ENCODE measurements at regions not wholly inside any gene's neighbourhood (a gene's known extent, or its start where the extent isn't known, plus 50 kb on each side); places are given as distances from the start of the nearest gene placed in this dataset.
"Not testable (repeated sequence)": the region's sequence is repeated elsewhere in the genome, so short reads cannot be mapped to it uniquely, and the experiment has no call there.

- no peaks in the 10 kb centered on the region for H3K27me3 ChIP-seq (ENCODE audit: control insufficient read depth in 1 of 2, insufficient read depth in 2 of 2, low read length in 2 of 2)
- H3K9me3 ChIP-seq (ENCODE audit: low read length): no peaks in the 10 kb centered on the region
- no peak overlapping the region for H3K9ac ChIP-seq (ENCODE audit: low read length)
- no peak overlapping the region for H3K27ac ChIP-seq (ENCODE audit: low read depth, low read length)
- H3K36me3 ChIP-seq (ENCODE audit: insufficient read depth, low read length): no peaks in the 10 kb centered on the region
- H3K4me3 ChIP-seq (ENCODE audit: low read depth in 1 of 2, low read length in 2 of 2): no peak overlapping the region
- H3K4me1 ChIP-seq (ENCODE audit: insufficient read depth, low read length): no peaks in the 10 kb centered on the region
These were observed 161.0 kb upstream of the PFN2 start for GRCh38 chr3:150131663-150132062.

- H3K27me3 ChIP-seq (ENCODE audit: control insufficient read depth in 1 of 2, insufficient read depth in 2 of 2, low read length in 2 of 2): no peaks in the 10 kb centered on the region
- H3K4me1 ChIP-seq (ENCODE audit: insufficient read depth, low read length): no peaks in the 10 kb centered on the region
- H3K27ac ChIP-seq (ENCODE audit: low read depth, low read length): no peak overlapping the region
- no peak overlapping the region for H3K9ac ChIP-seq (ENCODE audit: low read length)
- H3K36me3 ChIP-seq (ENCODE audit: insufficient read depth, low read length): no peaks in the 10 kb centered on the region
- no peaks in the 10 kb centered on the region for H3K9me3 ChIP-seq (ENCODE audit: low read length)
- no peak overlapping the region for H3K4me3 ChIP-seq (ENCODE audit: low read depth in 1 of 2, low read length in 2 of 2)
These were observed 159.9 kb upstream of the PFN2 start for GRCh38 chr3:150130404-150131100.

GRCh38 chr3:150129166-150129565, 158.5 kb upstream of the PFN2 start:
- H3K36me3 ChIP-seq (ENCODE audit: insufficient read depth, low read length): no peaks in the 10 kb centered on the region
- H3K4me1 ChIP-seq (ENCODE audit: insufficient read depth, low read length): no peaks in the 10 kb centered on the region
- H3K4me3 ChIP-seq (ENCODE audit: low read depth in 1 of 2, low read length in 2 of 2): no peak overlapping the region
- no peak overlapping the region for H3K9ac ChIP-seq (ENCODE audit: low read length)
- no peak overlapping the region for H3K27ac ChIP-seq (ENCODE audit: low read depth, low read length)
- H3K9me3 ChIP-seq (ENCODE audit: low read length): no peaks in the 10 kb centered on the region
- no peaks in the 10 kb centered on the region for H3K27me3 ChIP-seq (ENCODE audit: control insufficient read depth in 1 of 2, insufficient read depth in 2 of 2, low read length in 2 of 2)

GRCh38 chr3:150128126-150128525, 157.4 kb upstream of the PFN2 start:
- no peaks in the 10 kb centered on the region for H3K36me3 ChIP-seq (ENCODE audit: insufficient read depth, low read length)
- H3K27ac ChIP-seq (ENCODE audit: low read depth, low read length): no peak overlapping the region
- H3K4me3 ChIP-seq (ENCODE audit: low read depth in 1 of 2, low read length in 2 of 2): no peak overlapping the region
- no peaks in the 10 kb centered on the region for H3K4me1 ChIP-seq (ENCODE audit: insufficient read depth, low read length)
- H3K9me3 ChIP-seq (ENCODE audit: low read length): no peaks in the 10 kb centered on the region
- no peaks in the 10 kb centered on the region for H3K27me3 ChIP-seq (ENCODE audit: control insufficient read depth in 1 of 2, insufficient read depth in 2 of 2, low read length in 2 of 2)
- H3K9ac ChIP-seq (ENCODE audit: low read length): no peak overlapping the region

GRCh38 chr3:150127011-150127490, 156.4 kb upstream of the PFN2 start:
- Histone ChIP-seq H3K9me3 (ENCODE audit: low read length) (peaks cover 5% of the 10 kb centered on the region), H3K9ac (ENCODE audit: low read length) (no peak overlapping the region), H3K27ac (ENCODE audit: low read depth, low read length) (no peak overlapping the region), H3K27me3 (ENCODE audit: control insufficient read depth in 1 of 2, insufficient read depth in 2 of 2, low read length in 2 of 2) (no peaks in the 10 kb centered on the region), H3K36me3 (ENCODE audit: insufficient read depth, low read length) (no peaks in the 10 kb centered on the region), H3K4me3 (ENCODE audit: low read depth in 1 of 2, low read length in 2 of 2) (no peak overlapping the region), H3K4me1 (ENCODE audit: insufficient read depth, low read length) (no peaks in the 10 kb centered on the region)

GRCh38 chr3:150124142-150124541, 153.4 kb upstream of the PFN2 start:
- H3K27ac ChIP-seq (ENCODE audit: low read depth, low read length): no peak overlapping the region
- no peak overlapping the region for H3K9ac ChIP-seq (ENCODE audit: low read length)
- H3K36me3 ChIP-seq (ENCODE audit: insufficient read depth, low read length): no peaks in the 10 kb centered on the region
- H3K27me3 ChIP-seq (ENCODE audit: control insufficient read depth in 1 of 2, insufficient read depth in 2 of 2, low read length in 2 of 2): no peaks in the 10 kb centered on the region
- H3K4me1 ChIP-seq (ENCODE audit: insufficient read depth, low read length): no peaks in the 10 kb centered on the region
- no peak overlapping the region for H3K4me3 ChIP-seq (ENCODE audit: low read depth in 1 of 2, low read length in 2 of 2)
- peaks cover 5% of the 10 kb centered on the region for H3K9me3 ChIP-seq (ENCODE audit: low read length)

- not testable (repeated sequence) for H3K9ac ChIP-seq (ENCODE audit: low read length); H3K36me3 ChIP-seq (ENCODE audit: insufficient read depth, low read length); H3K9me3 ChIP-seq (ENCODE audit: low read length); H3K27ac ChIP-seq (ENCODE audit: low read depth, low read length); H3K4me1 ChIP-seq (ENCODE audit: insufficient read depth, low read length); H3K4me3 ChIP-seq (ENCODE audit: low read depth in 1 of 2, low read length in 2 of 2); H3K27me3 ChIP-seq (ENCODE audit: control insufficient read depth in 1 of 2, insufficient read depth in 2 of 2, low read length in 2 of 2)
These were observed 152.6 kb upstream of the PFN2 start for GRCh38 chr3:150123249-150123648.

GRCh38 chr3:150118219-150118618, 147.5 kb upstream of the PFN2 start:
- Histone ChIP-seq H3K36me3 (ENCODE audit: insufficient read depth, low read length) (no peaks in the 10 kb centered on the region), H3K27ac (ENCODE audit: low read depth, low read length) (no peak overlapping the region), H3K4me3 (ENCODE audit: low read depth in 1 of 2, low read length in 2 of 2) (no peak overlapping the region)

GRCh38 chr3:150117076-150117475, 146.4 kb upstream of the PFN2 start:
- no peaks in the 10 kb centered on the region for H3K36me3 ChIP-seq (ENCODE audit: insufficient read depth, low read length)
- no peak overlapping the region for H3K9ac ChIP-seq (ENCODE audit: low read length)
- no peaks in the 10 kb centered on the region for H3K4me1 ChIP-seq (ENCODE audit: insufficient read depth, low read length)
- H3K9me3 ChIP-seq (ENCODE audit: low read length): no peaks in the 10 kb centered on the region
- H3K27me3 ChIP-seq (ENCODE audit: control insufficient read depth in 1 of 2, insufficient read depth in 2 of 2, low read length in 2 of 2): no peaks in the 10 kb centered on the region
- no peak overlapping the region for H3K27ac ChIP-seq (ENCODE audit: low read depth, low read length)
- H3K4me3 ChIP-seq (ENCODE audit: low read depth in 1 of 2, low read length in 2 of 2): no peak overlapping the region

More at GRCh38 chr3:150118219-150118618, 147.5 kb upstream of the PFN2 start:
- Histone ChIP-seq H3K9me3 (ENCODE audit: low read length) (peaks cover 5% of the 10 kb centered on the region), H3K9ac (ENCODE audit: low read length) (no peak overlapping the region), H3K4me1 (ENCODE audit: insufficient read depth, low read length) (no peaks in the 10 kb centered on the region), H3K27me3 (ENCODE audit: control insufficient read depth in 1 of 2, insufficient read depth in 2 of 2, low read length in 2 of 2) (no peaks in the 10 kb centered on the region)

GRCh38 chr3:150116196-150116595, 145.5 kb upstream of the PFN2 start:
- Histone ChIP-seq H3K9me3 (ENCODE audit: low read length) (no peaks in the 10 kb centered on the region), H3K4me3 (ENCODE audit: low read depth in 1 of 2, low read length in 2 of 2) (no peak overlapping the region), H3K27ac (ENCODE audit: low read depth, low read length) (no peak overlapping the region), H3K27me3 (ENCODE audit: control insufficient read depth in 1 of 2, insufficient read depth in 2 of 2, low read length in 2 of 2) (no peaks in the 10 kb centered on the region), H3K36me3 (ENCODE audit: insufficient read depth, low read length) (no peaks in the 10 kb centered on the region), H3K9ac (ENCODE audit: low read length) (no peak overlapping the region), H3K4me1 (ENCODE audit: insufficient read depth, low read length) (no peaks in the 10 kb centered on the region)

GRCh38 chr3:150114873-150115540, 144.3 kb upstream of the PFN2 start:
- H3K4me1 ChIP-seq (ENCODE audit: insufficient read depth, low read length): no peaks in the 10 kb centered on the region
- H3K9me3 ChIP-seq (ENCODE audit: low read length): no peaks in the 10 kb centered on the region
- no peak overlapping the region for H3K4me3 ChIP-seq (ENCODE audit: low read depth in 1 of 2, low read length in 2 of 2)
- H3K27ac ChIP-seq (ENCODE audit: low read depth, low read length): no peak overlapping the region
- H3K9ac ChIP-seq (ENCODE audit: low read length): no peak overlapping the region
- no peaks in the 10 kb centered on the region for H3K27me3 ChIP-seq (ENCODE audit: control insufficient read depth in 1 of 2, insufficient read depth in 2 of 2, low read length in 2 of 2)
- H3K36me3 ChIP-seq (ENCODE audit: insufficient read depth, low read length): no peaks in the 10 kb centered on the region

- Histone ChIP-seq H3K9ac (ENCODE audit: low read length) (no peak overlapping the region), H3K4me3 (ENCODE audit: low read depth in 1 of 2, low read length in 2 of 2) (no peak overlapping the region), H3K36me3 (ENCODE audit: insufficient read depth, low read length) (no peaks in the 10 kb centered on the region), H3K27ac (ENCODE audit: low read depth, low read length) (no peak overlapping the region), H3K9me3 (ENCODE audit: low read length) (no peaks in the 10 kb centered on the region), H3K27me3 (ENCODE audit: control insufficient read depth in 1 of 2, insufficient read depth in 2 of 2, low read length in 2 of 2) (no peaks in the 10 kb centered on the region), H3K4me1 (ENCODE audit: insufficient read depth, low read length) (no peaks in the 10 kb centered on the region)
These were observed 143.6 kb upstream of the PFN2 start for GRCh38 chr3:150114273-150114672.
